ENCODE measurements at regions not wholly inside any gene's neighbourhood (a gene's known extent, or its start where the extent isn't known, plus 50 kb on each side); places are given as distances from the start of the nearest gene placed in this dataset.

DNA sequence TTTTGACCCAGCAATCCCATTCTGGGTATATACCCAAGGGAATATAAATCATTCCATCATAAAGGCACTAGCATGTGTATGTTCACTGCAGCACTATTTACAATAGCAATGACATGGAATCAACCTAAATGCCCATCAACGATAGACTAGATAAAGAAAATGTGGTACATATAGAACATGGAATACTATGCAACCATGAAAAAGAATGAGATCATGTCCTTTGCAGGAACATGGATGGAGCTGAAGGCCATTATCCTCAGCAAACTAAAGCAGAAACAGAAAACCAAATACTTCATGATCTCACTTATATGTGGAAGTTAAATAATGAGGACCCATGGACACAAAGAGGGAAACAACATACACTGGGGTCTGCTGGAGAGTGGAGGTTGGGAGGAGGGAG lies 58.0 kb upstream of the STARD3NL start:
- no peak overlapping the region for H3K4me3 ChIP-seq
- no peak for TF ChIP-seq CTCF (IDR thresholded peaks at IDR 0.05)
- no peak for TF ChIP-seq POLR2A (IDR thresholded peaks at IDR 0.05)
- H3K36me3 ChIP-seq: no peaks in the 10 kb centered on the region
- no peaks in the 10 kb centered on the region for H3K4me1 ChIP-seq
- no peak for DNase-seq
- H3K27ac ChIP-seq: no peak overlapping the region
- no peaks in the 10 kb centered on the region for H3K27me3 ChIP-seq
- no peaks in the 10 kb centered on the region for H3K9me3 ChIP-seq

DNA sequence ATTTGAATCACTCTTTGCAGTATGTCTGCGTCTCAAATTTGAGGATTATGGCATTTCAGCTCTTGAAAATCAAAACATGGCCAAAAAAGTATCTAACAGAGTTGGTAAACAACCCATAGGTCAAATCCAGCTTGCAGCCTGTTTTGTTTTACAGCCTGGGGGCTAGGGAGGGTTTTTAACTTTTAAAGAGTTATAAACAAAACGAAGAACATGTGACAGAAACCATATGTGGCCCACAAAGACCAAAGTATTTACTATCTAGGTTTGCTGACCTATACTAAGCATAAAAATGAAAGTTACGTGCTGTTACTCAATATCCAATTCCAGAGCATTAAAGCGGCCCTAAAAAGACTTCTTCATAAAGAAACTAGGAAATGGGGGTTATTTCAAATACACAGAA lies 55.5 kb upstream of the STARD3NL start:
- TF ChIP-seq CTCF (IDR thresholded peaks at IDR 0.05): no peak
- no peak for TF ChIP-seq POLR2A (IDR thresholded peaks at IDR 0.05)
- Histone ChIP-seq H3K36me3 (no peaks in the 10 kb centered on the region), H3K4me1 (no peaks in the 10 kb centered on the region), H3K9me3 (no peaks in the 10 kb centered on the region), H3K4me3 (no peak overlapping the region), H3K27ac (no peak overlapping the region), H3K27me3 (no peaks in the 10 kb centered on the region)
- no peak for DNase-seq

GRCh38 chr7:38123494-38123893 lies 54.6 kb upstream of the STARD3NL start:
- H3K36me3 ChIP-seq: no peaks in the 10 kb centered on the region
- H3K9me3 ChIP-seq: no peaks in the 10 kb centered on the region
- TF ChIP-seq POLR2A (IDR thresholded peaks at IDR 0.05) (no peak), CTCF (IDR thresholded peaks at IDR 0.05) (no peak)
- H3K4me1 ChIP-seq: no peaks in the 10 kb centered on the region
- no peak for DNase-seq
- no peak overlapping the region for H3K27ac ChIP-seq
- H3K4me3 ChIP-seq: no peak overlapping the region
- no peaks in the 10 kb centered on the region for H3K27me3 ChIP-seq

- DNase-seq: no peak
- H3K4me1 ChIP-seq: no peaks in the 10 kb centered on the region
- no peak overlapping the region for H3K4me3 ChIP-seq
- H3K27me3 ChIP-seq: no peaks in the 10 kb centered on the region
- no peaks in the 10 kb centered on the region for H3K36me3 ChIP-seq
- H3K9me3 ChIP-seq: no peaks in the 10 kb centered on the region
- no peak for TF ChIP-seq CTCF (IDR thresholded peaks at IDR 0.05)
- H3K27ac ChIP-seq: no peak overlapping the region
Measured at GRCh38 chr7:38127216-38128207, 50.5 kb upstream of the STARD3NL start.

All from Peyer's patch (tissue), 4 donors.